IMR-90 (cell line): ENCODE measurements at regions not wholly inside any gene's neighbourhood (a gene's known extent, or its start where the extent isn't known, plus 50 kb on each side); places are given as distances from the start of the nearest gene placed in this dataset.

Experiments
- CTCF ChIP-seq: conservative IDR thresholded peaks from 2 replicates; pipeline ENCODE4 v1.5.1; 2012; ENCODE audit warnings: mild to moderate bottlenecking, low read depth, low read length, improper control_type of control experiment
- MXI1 ChIP-seq: IDR thresholded peaks from 2 replicates; pipeline ENCODE4 v1.6.1; 2012; ENCODE audit warnings: low read depth, mild to moderate bottlenecking, low read length, moderate library complexity, borderline replicate concordance
- POLR2A ChIP-seq: IDR thresholded peaks from 2 replicates; pipeline ENCODE4 v1.6.1; 2012; ENCODE audit warnings: mild to moderate bottlenecking, low read depth, low read length
- RAD21 ChIP-seq: IDR thresholded peaks from 2 replicates; pipeline ENCODE4 v1.6.1; 2012; ENCODE audit warnings: low read length, improper control_type of control experiment
- RCOR1 ChIP-seq: IDR thresholded peaks from 2 replicates; pipeline ENCODE4 v1.6.1; 2012; ENCODE audit warnings: mild to moderate bottlenecking, low read length, improper control_type of control experiment; ENCODE audit not compliant: insufficient replicate concordance
- RFX5 ChIP-seq: IDR thresholded peaks from 2 replicates; pipeline ENCODE4 v1.8.0; 2012; ENCODE audit warnings: low read depth, mild to moderate bottlenecking, low read length, moderate library complexity
- SMC3 ChIP-seq: fragments of 150-350 bp; IDR thresholded peaks from 2 replicates; pipeline ENCODE4 v1.6.1; 2016; ENCODE audit warnings: low read depth, mild to moderate bottlenecking, antibody characterized with exemption, low read length, moderate library complexity
- USF2 ChIP-seq: fragments of 150-350 bp; IDR thresholded peaks from 2 replicates; pipeline ENCODE4 v1.6.1; 2017; ENCODE audit warnings: mild to moderate bottlenecking, antibody characterized with exemption, low read length, low read depth

GRCh38 chr5:135671966-135672365 is 93.2 kb upstream of the CXCL14 start:
- TF ChIP-seq RAD21 (no peak), CTCF (no peak), MXI1 (no peak), RFX5 (no peak), RCOR1 (no peak), POLR2A (no peak), USF2 (no peak), SMC3 (no peak)
